ENCODE measurements at regions not wholly inside any gene's neighbourhood (a gene's known extent, or its start where the extent isn't known, plus 50 kb on each side); places are given as distances from the start of the nearest gene placed in this dataset.

GRCh38 chr5:117633093-117633492 is 1058.5 kb upstream of the SEMA6A start:
- no peak for TF ChIP-seq ZNF274 (IDR thresholded peaks at IDR 0.05; ENCODE audit: low read depth, low read length)
- no peak for TF ChIP-seq SUZ12 (IDR thresholded peaks at IDR 0.05; ENCODE audit: extremely low read depth, insufficient read depth, insufficient read length)

All from NT2/D1 (cell line).